ENCODE measurements at regions not wholly inside any gene's neighbourhood (a gene's known extent, or its start where the extent isn't known, plus 50 kb on each side); places are given as distances from the start of the nearest gene placed in this dataset.

DNA sequence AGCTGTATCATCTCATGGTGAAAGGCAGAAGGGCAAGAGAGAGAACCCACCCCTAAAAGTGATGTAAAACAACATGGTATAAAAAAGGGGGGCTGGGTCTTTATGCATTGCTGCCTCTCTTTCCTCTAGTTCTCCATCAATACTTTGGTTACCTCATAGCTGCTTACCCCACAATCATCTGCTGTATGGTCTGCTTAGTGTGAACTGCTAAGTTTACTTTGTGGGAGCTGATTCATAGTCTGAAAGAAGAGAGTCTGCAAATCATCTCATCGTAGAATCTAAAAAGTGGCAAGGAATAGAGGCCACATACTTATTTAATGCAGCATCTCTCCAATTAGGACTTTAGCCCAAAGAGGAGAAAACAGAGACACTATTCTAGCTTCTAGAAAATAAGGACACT, 546.8 kb downstream of the GBE1 start:
- no peaks in the 10 kb centered on the region; the same call in 1 of the 2 replicates for H3K27me3 ChIP-seq (replicated peaks; ENCODE audit: control insufficient read depth, insufficient read depth, low read length)
- TF ChIP-seq CTCF (IDR thresholded peaks at IDR 0.05; ENCODE audit: insufficient read depth, low read length, poor library complexity, severe bottlenecking), result no peak
- DNase-seq (ENCODE audit: extremely low read depth, insufficient read length), result no peak
- H3K36me3 ChIP-seq (ENCODE audit: control insufficient read depth, insufficient read depth, low read length), result no peaks in the 10 kb centered on the region
- no peak overlapping the region for H3K4me3 ChIP-seq (replicated peaks; ENCODE audit: low read depth, low read length)

DNA sequence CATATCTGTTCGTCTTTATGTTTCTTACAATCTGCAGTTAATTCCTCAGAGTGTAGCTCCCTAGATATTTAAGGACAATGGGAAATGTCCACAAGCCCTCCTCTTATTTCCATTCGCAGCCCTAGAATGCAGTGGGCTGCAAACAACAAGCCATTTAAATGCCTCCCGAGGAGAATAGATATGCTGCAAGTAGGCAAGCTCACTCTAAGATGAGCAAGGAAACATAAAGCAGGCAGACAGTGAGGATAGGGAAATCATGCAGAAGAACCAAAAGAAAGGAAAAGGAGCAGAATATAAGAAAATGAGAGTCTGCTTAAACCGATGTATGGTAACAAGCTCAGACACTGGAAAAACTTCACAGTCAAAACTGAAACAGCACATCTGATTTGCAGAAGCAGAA, 561.9 kb downstream of the GBE1 start:
- no peak for DNase-seq (ENCODE audit: extremely low read depth, insufficient read length)
- no peak for TF ChIP-seq CTCF (IDR thresholded peaks at IDR 0.05; ENCODE audit: insufficient read depth, low read length, poor library complexity, severe bottlenecking)
- Histone ChIP-seq H3K4me3 (replicated peaks; ENCODE audit: low read depth, low read length) (no peak overlapping the region), H3K27me3 (replicated peaks; ENCODE audit: control insufficient read depth, insufficient read depth, low read length) (no peaks in the 10 kb centered on the region), H3K36me3 (ENCODE audit: control insufficient read depth, insufficient read depth, low read length) (no peaks in the 10 kb centered on the region)

GRCh38 chr3:81198756-81199155, 562.7 kb downstream of the GBE1 start:
- no peaks in the 10 kb centered on the region for H3K27me3 ChIP-seq (replicated peaks; ENCODE audit: control insufficient read depth, insufficient read depth, low read length)
- no peaks in the 10 kb centered on the region for H3K36me3 ChIP-seq (ENCODE audit: control insufficient read depth, insufficient read depth, low read length)
- no peak overlapping the region for H3K4me3 ChIP-seq (replicated peaks; ENCODE audit: low read depth, low read length)
- no peak for DNase-seq (ENCODE audit: extremely low read depth, insufficient read length)
- no peak for TF ChIP-seq CTCF (IDR thresholded peaks at IDR 0.05; ENCODE audit: insufficient read depth, low read length, poor library complexity, severe bottlenecking)

DNA sequence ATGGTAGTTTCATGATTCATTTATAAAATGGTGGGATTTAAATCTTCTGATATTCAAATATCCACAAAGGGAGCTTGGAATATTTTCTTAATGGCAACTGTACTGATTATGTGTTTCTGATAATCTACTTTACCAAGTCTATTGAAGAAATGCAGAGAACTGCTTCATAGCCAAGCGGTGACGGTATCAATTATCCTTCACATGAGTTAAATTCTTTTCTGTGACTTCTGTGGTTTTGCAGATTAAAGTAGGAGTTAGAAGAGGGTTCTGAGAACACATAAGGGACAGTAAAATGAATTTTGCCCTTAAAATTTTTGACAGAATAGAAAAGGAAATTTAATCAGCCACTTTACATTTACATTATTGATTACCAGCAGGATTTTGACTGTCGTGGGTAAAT, 563.2 kb downstream of the GBE1 start:
- no peak for DNase-seq (ENCODE audit: extremely low read depth, insufficient read length)
- TF ChIP-seq CTCF (IDR thresholded peaks at IDR 0.05; ENCODE audit: insufficient read depth, low read length, poor library complexity, severe bottlenecking), result no peak
- Histone ChIP-seq H3K36me3 (ENCODE audit: control insufficient read depth, insufficient read depth, low read length) (no peaks in the 10 kb centered on the region), H3K4me3 (replicated peaks; ENCODE audit: low read depth, low read length) (no peak overlapping the region), H3K27me3 (replicated peaks; ENCODE audit: control insufficient read depth, insufficient read depth, low read length) (no peaks in the 10 kb centered on the region)

- Histone ChIP-seq H3K4me3 (replicated peaks; ENCODE audit: low read depth, low read length) (no peak overlapping the region), H3K27me3 (replicated peaks; ENCODE audit: control insufficient read depth, insufficient read depth, low read length) (no peaks in the 10 kb centered on the region), H3K36me3 (ENCODE audit: control insufficient read depth, insufficient read depth, low read length) (no peaks in the 10 kb centered on the region)
- no peak for TF ChIP-seq CTCF (IDR thresholded peaks at IDR 0.05; ENCODE audit: insufficient read depth, low read length, poor library complexity, severe bottlenecking)
- no peak for DNase-seq (ENCODE audit: extremely low read depth, insufficient read length)
These were observed 564.1 kb downstream of the GBE1 start for GRCh38 chr3:81197386-81197785.

GRCh38 chr3:81195478-81195877, 566.0 kb downstream of the GBE1 start:
- Histone ChIP-seq H3K4me3 (replicated peaks; ENCODE audit: low read depth, low read length) (no peak overlapping the region), H3K36me3 (ENCODE audit: control insufficient read depth, insufficient read depth, low read length) (no peaks in the 10 kb centered on the region), H3K27me3 (replicated peaks; ENCODE audit: control insufficient read depth, insufficient read depth, low read length) (no peaks in the 10 kb centered on the region)
- DNase-seq (ENCODE audit: extremely low read depth, insufficient read length), result no peak
- no peak for TF ChIP-seq CTCF (IDR thresholded peaks at IDR 0.05; ENCODE audit: insufficient read depth, low read length, poor library complexity, severe bottlenecking)

Measured in GM06990 (cell line).